Endothelial cell (in vitro differentiated cells): ENCODE measurements at regions not wholly inside any gene's neighbourhood (a gene's known extent, or its start where the extent isn't known, plus 50 kb on each side); places are given as distances from the start of the nearest gene placed in this dataset.

Experiments used
- DNase-seq: peaks from one replicate; pipeline ENCODE4 v3.0.0; 2021; ENCODE audit warnings: low spot score
- H3K27ac Mint-ChIP-seq: one replicate; pipeline ENCODE4 v1.8.0; 2021; ENCODE audit warnings: mixed read lengths, inconsistent platforms; ENCODE audit not compliant: unreplicated experiment
- H3K27me3 Mint-ChIP-seq: one replicate; pipeline ENCODE4 v1.8.0; 2021; ENCODE audit warnings: mild to moderate bottlenecking, moderate library complexity, mixed read lengths, inconsistent platforms; ENCODE audit not compliant: unreplicated experiment
- H3K36me3 Mint-ChIP-seq: one replicate; pipeline ENCODE4 v1.8.0; 2021; ENCODE audit warnings: mild to moderate bottlenecking, low read depth, mixed read lengths, inconsistent platforms; ENCODE audit not compliant: unreplicated experiment
- H3K4me1 Mint-ChIP-seq: one replicate; pipeline ENCODE4 v1.8.0; 2021; ENCODE audit warnings: mild to moderate bottlenecking, mixed read lengths, inconsistent platforms; ENCODE audit not compliant: unreplicated experiment
- H3K4me3 Mint-ChIP-seq: one replicate; pipeline ENCODE4 v1.8.0; 2021; ENCODE audit warnings: mild to moderate bottlenecking, mixed read lengths, inconsistent platforms; ENCODE audit not compliant: unreplicated experiment
- H3K9me3 Mint-ChIP-seq: one replicate; pipeline ENCODE4 v1.8.0; 2021; ENCODE audit warnings: mixed read lengths, inconsistent platforms; ENCODE audit not compliant: unreplicated experiment
- TF ChIP-seq, protein P1 (sequence below): fragments of 200-600 bp; sonication (generic); IDR thresholded peaks from one replicate; pipeline ENCODE4 v1.5.0; 2021; ENCODE audit warnings: antibody characterized with exemption; ENCODE audit not compliant: unreplicated experiment

DNA sequence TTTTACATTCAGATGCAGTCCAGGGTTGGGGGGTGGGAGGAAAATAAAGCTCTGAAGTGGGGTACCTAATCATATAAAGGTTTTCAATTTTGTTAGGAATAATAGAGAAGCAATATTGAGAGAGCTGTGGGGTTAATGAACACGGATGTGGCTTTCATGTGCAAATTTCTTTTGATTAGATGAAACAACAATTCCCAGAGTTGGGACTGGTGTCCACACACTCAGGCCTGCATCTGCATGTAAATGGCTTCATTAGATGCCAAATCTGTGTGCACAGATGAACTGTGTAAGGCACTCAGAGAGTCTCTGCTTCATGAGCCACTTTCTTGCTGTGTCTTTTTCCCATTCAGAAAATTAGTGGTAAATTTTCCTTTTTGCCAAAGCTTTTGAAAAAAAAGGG lies 377.1 kb upstream of the NOVA1 start:
- H3K4me1 Mint-ChIP-seq: peaks cover 2% of the 10 kb centered on the region
- no peaks in the 10 kb centered on the region for H3K36me3 Mint-ChIP-seq
- TF ChIP-seq, protein P1, sequence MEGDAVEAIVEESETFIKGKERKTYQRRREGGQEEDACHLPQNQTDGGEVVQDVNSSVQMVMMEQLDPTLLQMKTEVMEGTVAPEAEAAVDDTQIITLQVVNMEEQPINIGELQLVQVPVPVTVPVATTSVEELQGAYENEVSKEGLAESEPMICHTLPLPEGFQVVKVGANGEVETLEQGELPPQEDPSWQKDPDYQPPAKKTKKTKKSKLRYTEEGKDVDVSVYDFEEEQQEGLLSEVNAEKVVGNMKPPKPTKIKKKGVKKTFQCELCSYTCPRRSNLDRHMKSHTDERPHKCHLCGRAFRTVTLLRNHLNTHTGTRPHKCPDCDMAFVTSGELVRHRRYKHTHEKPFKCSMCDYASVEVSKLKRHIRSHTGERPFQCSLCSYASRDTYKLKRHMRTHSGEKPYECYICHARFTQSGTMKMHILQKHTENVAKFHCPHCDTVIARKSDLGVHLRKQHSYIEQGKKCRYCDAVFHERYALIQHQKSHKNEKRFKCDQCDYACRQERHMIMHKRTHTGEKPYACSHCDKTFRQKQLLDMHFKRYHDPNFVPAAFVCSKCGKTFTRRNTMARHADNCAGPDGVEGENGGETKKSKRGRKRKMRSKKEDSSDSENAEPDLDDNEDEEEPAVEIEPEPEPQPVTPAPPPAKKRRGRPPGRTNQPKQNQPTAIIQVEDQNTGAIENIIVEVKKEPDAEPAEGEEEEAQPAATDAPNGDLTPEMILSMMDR: no peak
- no peaks in the 10 kb centered on the region for H3K9me3 Mint-ChIP-seq
- no peaks in the 10 kb centered on the region for H3K27me3 Mint-ChIP-seq
- no peak overlapping the region for H3K27ac Mint-ChIP-seq
- DNase-seq: no peak
- no peak overlapping the region for H3K4me3 Mint-ChIP-seq

DNA sequence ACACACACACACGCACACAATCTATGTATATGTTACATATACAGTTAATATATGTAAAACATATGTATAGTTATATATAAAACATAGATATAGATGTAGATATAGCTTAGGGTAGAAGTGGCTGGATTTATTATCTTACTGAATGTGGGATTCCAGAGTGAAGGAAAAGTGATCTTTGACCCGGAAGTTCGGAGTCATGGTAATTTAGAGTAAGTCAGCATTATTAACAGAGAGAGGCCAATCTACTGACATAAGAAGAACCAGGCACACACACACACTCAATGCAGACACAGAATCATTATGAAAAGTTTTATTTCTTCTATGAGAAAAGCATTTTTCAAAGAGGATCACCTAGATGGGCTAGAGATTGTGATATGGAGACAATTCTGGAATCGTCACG lies 384.2 kb upstream of the NOVA1 start:
- H3K27ac Mint-ChIP-seq: no peak overlapping the region
- no peaks in the 10 kb centered on the region for H3K27me3 Mint-ChIP-seq
- DNase-seq: no peak
- no peaks in the 10 kb centered on the region for H3K9me3 Mint-ChIP-seq
- no peak overlapping the region for H3K4me3 Mint-ChIP-seq
- H3K36me3 Mint-ChIP-seq: no peaks in the 10 kb centered on the region
- H3K4me1 Mint-ChIP-seq: peaks cover 5% of the 10 kb centered on the region
- TF ChIP-seq, protein P1: no peak

DNA sequence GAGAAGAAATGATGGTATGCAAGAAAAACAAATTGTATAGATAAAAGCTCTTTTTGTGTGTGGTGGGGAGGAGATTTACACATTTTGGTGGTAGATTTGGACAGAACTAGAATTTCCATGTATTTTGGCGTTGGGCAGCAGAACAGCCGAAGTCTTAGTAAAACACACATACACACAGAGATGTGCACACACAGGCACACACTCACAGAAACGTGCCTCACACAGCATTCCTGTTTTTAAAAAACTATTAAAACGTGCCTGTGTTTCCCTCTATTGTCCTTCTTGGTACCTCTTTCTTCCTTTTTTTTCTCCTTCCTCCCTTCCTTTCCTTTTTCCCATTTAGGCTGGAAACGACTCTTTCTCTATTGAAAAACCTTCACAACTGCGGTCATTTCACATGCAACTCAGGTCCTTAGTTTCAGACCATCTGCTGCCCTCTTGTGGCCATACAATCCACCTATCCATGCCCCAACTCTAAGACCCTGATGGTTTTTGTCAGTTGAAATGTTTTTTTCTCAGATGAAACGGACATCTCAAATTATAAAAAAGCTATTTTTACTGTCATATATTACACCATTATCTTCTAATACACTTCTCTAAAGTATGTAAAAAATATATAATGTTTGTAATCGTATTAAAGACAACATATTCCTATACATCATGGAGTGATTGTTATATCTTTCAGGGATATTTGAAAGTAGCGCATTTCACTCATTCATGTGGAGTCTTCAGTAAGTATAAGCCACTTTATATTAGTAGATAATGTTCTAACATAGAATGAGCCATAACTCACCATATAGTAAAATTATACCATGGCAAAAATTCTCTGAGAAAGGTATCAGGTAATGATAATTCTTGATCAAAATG lies 386.7 kb upstream of the NOVA1 start:
- Mint-ChIP-seq H3K9me3 (no peaks in the 10 kb centered on the region), H3K27me3 (no peaks in the 10 kb centered on the region), H3K4me3 (no peak overlapping the region), H3K36me3 (no peaks in the 10 kb centered on the region), H3K4me1 (peaks cover 8% of the 10 kb centered on the region), H3K27ac (no peak overlapping the region)
- TF ChIP-seq, protein P1: peak; percentile 85
- DNase-seq: peak; percentile 74

DNA sequence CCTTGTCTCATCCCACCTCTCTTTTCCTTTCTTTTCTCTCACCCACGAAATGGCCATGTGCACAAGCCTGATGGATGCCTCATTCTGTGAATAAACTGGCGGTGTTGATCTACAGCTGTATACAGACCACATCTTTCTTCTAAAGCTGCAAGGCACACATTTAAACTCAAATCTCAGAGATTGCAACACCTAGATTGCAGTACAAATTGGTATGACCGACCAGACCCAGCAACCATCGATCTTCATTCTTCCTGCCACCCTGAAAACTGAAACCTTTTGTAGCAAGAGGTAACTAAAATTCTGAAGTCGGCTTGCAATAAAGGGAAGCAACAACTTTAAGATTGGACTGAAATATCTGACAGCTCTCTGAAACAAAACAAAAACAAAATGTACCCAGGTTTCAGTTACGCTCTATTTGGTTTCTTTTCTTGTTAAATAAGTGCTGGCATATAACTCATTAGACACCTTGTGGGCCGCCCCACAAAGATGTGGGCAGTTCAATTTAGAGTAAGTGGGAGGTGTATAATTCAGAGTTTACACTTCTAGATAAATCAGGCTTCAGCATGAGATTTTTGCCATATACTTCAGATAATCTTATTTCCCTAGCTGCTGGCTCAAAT lies 390.0 kb upstream of the NOVA1 start:
- Mint-ChIP-seq H3K4me1 (peaks cover 8% of the 10 kb centered on the region), H3K27ac (no peak overlapping the region), H3K36me3 (no peaks in the 10 kb centered on the region), H3K4me3 (no peak overlapping the region), H3K27me3 (peaks cover 3% of the 10 kb centered on the region), H3K9me3 (no peaks in the 10 kb centered on the region)
- no peak for DNase-seq
- TF ChIP-seq, protein P1: no peak

DNA sequence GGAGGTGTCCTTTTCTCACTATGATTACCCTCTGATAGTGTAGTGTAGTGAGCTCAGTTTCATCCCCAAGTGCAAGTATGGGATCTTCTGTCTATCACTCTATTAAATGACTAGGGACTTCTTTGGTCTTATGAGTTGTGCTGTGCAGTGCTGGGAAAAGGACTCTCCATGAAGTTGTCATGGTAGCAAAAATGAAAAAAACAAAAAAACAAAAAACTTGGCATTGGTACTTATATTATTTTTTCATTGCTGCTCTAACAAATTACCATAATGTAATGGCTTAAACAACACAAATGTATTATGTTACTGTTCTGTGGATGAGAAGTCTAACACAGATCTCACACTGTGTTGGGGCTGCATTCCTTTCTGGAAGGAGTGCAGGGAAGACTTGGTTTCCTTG lies 393.1 kb upstream of the NOVA1 start:
- no peak overlapping the region for H3K4me3 Mint-ChIP-seq
- H3K4me1 Mint-ChIP-seq: peaks cover 9% of the 10 kb centered on the region
- DNase-seq: no peak
- H3K36me3 Mint-ChIP-seq: no peaks in the 10 kb centered on the region
- H3K9me3 Mint-ChIP-seq: no peaks in the 10 kb centered on the region
- peaks cover 3% of the 10 kb centered on the region for H3K27me3 Mint-ChIP-seq
- TF ChIP-seq, protein P1: no peak
- no peak overlapping the region for H3K27ac Mint-ChIP-seq
